Large intestine (tissue), 3 donors: ENCODE measurements at regions not wholly inside any gene's neighbourhood (a gene's known extent, or its start where the extent isn't known, plus 50 kb on each side); places are given as distances from the start of the nearest gene placed in this dataset.

Experiments used
- DNase-seq, 2 donors: peaks; one replicate each; pipeline versions ENCODE4 v3.0.0 to v3.0.0-alpha.2; 2013
- H3K27ac ChIP-seq: one replicate; pipeline ENCODE4 v1.5.1; 2013; ENCODE audit warnings: low read length
- H3K27me3 ChIP-seq: 2 replicates; pipeline ENCODE4 v1.6.1; 2013; ENCODE audit warnings: low read length; ENCODE audit not compliant: control insufficient read depth, insufficient read depth
- H3K36me3 ChIP-seq: 2 replicates; pipeline ENCODE4 v1.6.1; 2013; ENCODE audit warnings: low read length; ENCODE audit not compliant: control insufficient read depth, insufficient read depth
- H3K4me1 ChIP-seq: one replicate; pipeline ENCODE4 v1.6.1; 2013; ENCODE audit warnings: low read length; ENCODE audit not compliant: control insufficient read depth, insufficient read depth
- H3K4me3 ChIP-seq: one replicate; pipeline ENCODE4 v1.5.1; 2013; ENCODE audit warnings: low read length
- H3K9me3 ChIP-seq: one replicate; pipeline ENCODE4 v1.6.1; 2013; ENCODE audit warnings: mild to moderate bottlenecking, low read depth, low read length, moderate library complexity; ENCODE audit not compliant: control insufficient read depth
- WGBS: methylation state at CpG from one replicate; pipeline ENCODE4 v1.1.5; 2013; ENCODE audit warnings: low lambda C conversion rate; ENCODE audit not compliant: insufficient coverage; 5-methylcytosine and 5-hydroxymethylcytosine counted together

DNA sequence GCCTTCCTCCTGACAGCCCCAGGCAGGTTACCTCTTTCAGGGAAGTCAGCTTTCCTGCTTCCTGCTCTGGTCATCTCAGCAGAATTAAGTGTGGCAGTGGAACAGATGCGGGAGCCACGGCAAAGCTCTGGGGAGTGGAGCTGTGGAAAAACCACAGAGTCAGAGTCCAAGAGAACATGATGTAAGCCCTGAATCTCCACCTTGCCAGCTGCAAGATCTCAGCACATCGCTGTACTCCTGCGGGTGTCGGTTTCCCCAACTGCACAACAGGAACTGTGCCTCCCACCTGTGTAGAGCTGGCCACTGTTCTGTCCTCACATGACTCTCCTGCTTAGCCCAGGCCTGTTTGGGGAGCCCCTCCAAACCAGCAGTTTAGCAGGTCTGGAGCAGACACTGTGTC lies 123.7 kb downstream of the MATN1 start:
- no peaks in the 10 kb centered on the region for H3K9me3 ChIP-seq
- H3K4me3 ChIP-seq: no peak overlapping the region
- peaks cover 7% of the 10 kb centered on the region for H3K27me3 ChIP-seq
- WGBS: no CpG with 5 or more reads among the region's 5 CpGs
- no peak overlapping the region for H3K27ac ChIP-seq
- DNase-seq: no peak
- H3K4me1 ChIP-seq: no peaks in the 10 kb centered on the region
- no peaks in the 10 kb centered on the region for H3K36me3 ChIP-seq

GRCh38 chr1:30598571-30599114 lies 124.7 kb downstream of the MATN1 start:
- no peaks in the 10 kb centered on the region for H3K36me3 ChIP-seq
- H3K4me1 ChIP-seq: no peaks in the 10 kb centered on the region
- WGBS: no CpG with 5 or more reads among the region's 4 CpGs
- peaks cover 7% of the 10 kb centered on the region for H3K27me3 ChIP-seq
- no peak for DNase-seq
- no peak overlapping the region for H3K4me3 ChIP-seq
- no peak overlapping the region for H3K27ac ChIP-seq
- H3K9me3 ChIP-seq: no peaks in the 10 kb centered on the region

DNA sequence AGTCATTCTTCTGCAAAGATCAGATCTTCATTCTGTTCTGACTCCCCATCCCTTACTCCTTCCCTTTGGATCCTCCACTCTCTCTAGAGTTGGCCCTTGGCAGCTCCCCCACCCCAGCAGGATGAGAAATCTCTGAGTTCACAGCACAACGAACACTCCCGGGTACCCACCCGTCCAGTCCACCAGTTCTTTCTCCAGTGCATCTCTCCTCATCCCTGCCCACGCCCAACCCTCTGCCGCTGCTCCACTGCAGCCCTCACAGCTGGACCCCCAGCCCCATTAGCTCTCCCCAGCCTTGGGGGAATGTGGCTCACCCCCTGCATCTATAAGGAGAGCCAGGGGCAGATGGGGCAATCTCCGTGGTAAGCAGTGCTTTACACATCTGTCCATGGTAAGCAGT lies 125.7 kb downstream of the MATN1 start:
- no peaks in the 10 kb centered on the region for H3K4me1 ChIP-seq
- H3K27ac ChIP-seq: no peak overlapping the region
- no peak for DNase-seq
- no peaks in the 10 kb centered on the region for H3K9me3 ChIP-seq
- no CpG with 5 or more reads among the region's 6 CpGs for WGBS
- H3K4me3 ChIP-seq: no peak overlapping the region
- peaks cover 7% of the 10 kb centered on the region for H3K27me3 ChIP-seq
- H3K36me3 ChIP-seq: no peaks in the 10 kb centered on the region

- H3K36me3 ChIP-seq: no peaks in the 10 kb centered on the region
- no peaks in the 10 kb centered on the region for H3K9me3 ChIP-seq
- H3K27me3 ChIP-seq: peaks cover 7% of the 10 kb centered on the region
- H3K4me3 ChIP-seq: no peak overlapping the region
- H3K27ac ChIP-seq: no peak overlapping the region
- H3K4me1 ChIP-seq: no peaks in the 10 kb centered on the region
- WGBS: no CpG with 5 or more reads among the region's 6 CpGs
- no peak for DNase-seq
Measured at GRCh38 chr1:30596891-30597290, 126.5 kb downstream of the MATN1 start.

DNA sequence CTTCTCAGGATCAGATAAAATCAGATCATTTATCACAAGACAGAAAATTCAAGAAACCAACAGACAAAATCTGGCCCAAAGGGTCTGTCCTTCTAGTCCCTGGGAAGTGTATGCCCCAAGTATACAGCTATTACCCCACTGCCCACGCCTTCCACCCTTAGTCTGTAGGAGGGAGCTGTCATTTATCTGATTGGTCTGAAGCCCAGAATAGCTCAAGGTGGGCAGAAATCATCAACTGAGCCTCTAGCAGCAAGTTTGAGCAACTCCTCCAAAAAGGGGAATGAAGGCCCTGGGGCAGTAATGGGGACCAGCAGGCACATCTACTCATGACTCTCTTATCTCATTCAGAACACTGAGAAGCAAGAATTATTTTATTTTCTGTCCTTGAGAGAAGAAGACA lies 126.9 kb downstream of the MATN1 start:
- Histone ChIP-seq H3K4me1 (no peaks in the 10 kb centered on the region), H3K27ac (no peak overlapping the region), H3K27me3 (peaks cover 7% of the 10 kb centered on the region), H3K4me3 (no peak overlapping the region), H3K9me3 (no peaks in the 10 kb centered on the region), H3K36me3 (no peaks in the 10 kb centered on the region)
- DNase-seq: no peak
- no CpG with 5 or more reads among the region's 1 CpG for WGBS

GRCh38 chr1:30589083-30589482 lies 134.3 kb downstream of the MATN1 start:
- H3K4me1 ChIP-seq: no peaks in the 10 kb centered on the region
- no peak overlapping the region for H3K4me3 ChIP-seq
- no peak overlapping the region for H3K27ac ChIP-seq
- no peaks in the 10 kb centered on the region for H3K9me3 ChIP-seq
- H3K27me3 ChIP-seq: no peaks in the 10 kb centered on the region
- no peaks in the 10 kb centered on the region for H3K36me3 ChIP-seq
- WGBS: no CpG with 5 or more reads among the region's 5 CpGs
- DNase-seq: no peak

GRCh38 chr1:30588311-30589073 lies 134.9 kb downstream of the MATN1 start:
- no peaks in the 10 kb centered on the region for H3K36me3 ChIP-seq
- no peak overlapping the region for H3K4me3 ChIP-seq
- no peak overlapping the region for H3K27ac ChIP-seq
- H3K9me3 ChIP-seq: no peaks in the 10 kb centered on the region
- no CpG with 5 or more reads among the region's 10 CpGs for WGBS
- H3K4me1 ChIP-seq: no peaks in the 10 kb centered on the region
- DNase-seq: no peak
- H3K27me3 ChIP-seq: no peaks in the 10 kb centered on the region

DNA sequence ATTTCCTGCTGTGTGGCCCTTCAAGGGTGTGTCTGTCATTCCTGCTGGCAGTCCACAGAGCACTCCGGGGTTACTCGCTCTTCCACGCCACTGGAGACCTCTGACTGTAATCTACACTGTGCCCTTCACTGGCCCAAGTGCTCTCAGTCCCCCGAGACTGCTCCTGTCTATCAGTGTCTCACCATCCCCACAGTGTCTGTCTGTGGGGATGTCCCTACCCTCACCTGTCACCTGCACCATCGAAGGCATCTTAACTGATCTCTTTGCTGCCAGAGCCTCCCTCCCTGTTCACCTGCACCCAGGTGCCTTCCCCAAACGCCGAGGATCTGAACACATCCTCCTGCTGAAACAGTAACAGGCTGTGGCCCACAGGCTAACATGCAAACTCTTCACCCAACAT lies 136.7 kb downstream of the MATN1 start:
- H3K4me1 ChIP-seq: no peaks in the 10 kb centered on the region
- no CpG with 5 or more reads among the region's 7 CpGs for WGBS
- no peaks in the 10 kb centered on the region for H3K36me3 ChIP-seq
- no peak overlapping the region for H3K27ac ChIP-seq
- no peak for DNase-seq
- no peak overlapping the region for H3K4me3 ChIP-seq
- H3K9me3 ChIP-seq: no peaks in the 10 kb centered on the region
- H3K27me3 ChIP-seq: no peaks in the 10 kb centered on the region

DNA sequence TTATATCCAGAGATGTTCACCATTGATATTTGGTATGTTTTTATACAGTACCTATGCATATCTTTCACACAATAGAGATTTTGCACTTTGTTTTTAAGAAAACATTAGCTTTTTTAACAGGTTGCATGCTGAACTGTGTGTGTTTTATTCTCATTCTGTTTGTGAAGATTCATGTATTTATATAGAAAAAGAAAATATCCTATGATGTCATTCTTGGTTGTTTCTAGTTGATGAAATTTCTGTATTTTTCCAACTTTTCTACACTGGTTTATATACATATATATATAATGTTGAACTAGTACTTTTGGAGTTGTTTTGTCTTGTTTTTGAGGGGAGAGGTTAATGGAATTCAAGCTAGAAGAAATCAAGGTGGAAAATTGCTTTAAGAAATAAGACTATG lies 143.8 kb downstream of the MATN1 start:
- H3K4me3 ChIP-seq: no peak overlapping the region
- no peaks in the 10 kb centered on the region for H3K4me1 ChIP-seq
- no peaks in the 10 kb centered on the region for H3K36me3 ChIP-seq
- H3K27me3 ChIP-seq: no peaks in the 10 kb centered on the region
- no peak for DNase-seq
- no peak overlapping the region for H3K27ac ChIP-seq
- no peaks in the 10 kb centered on the region for H3K9me3 ChIP-seq

DNA sequence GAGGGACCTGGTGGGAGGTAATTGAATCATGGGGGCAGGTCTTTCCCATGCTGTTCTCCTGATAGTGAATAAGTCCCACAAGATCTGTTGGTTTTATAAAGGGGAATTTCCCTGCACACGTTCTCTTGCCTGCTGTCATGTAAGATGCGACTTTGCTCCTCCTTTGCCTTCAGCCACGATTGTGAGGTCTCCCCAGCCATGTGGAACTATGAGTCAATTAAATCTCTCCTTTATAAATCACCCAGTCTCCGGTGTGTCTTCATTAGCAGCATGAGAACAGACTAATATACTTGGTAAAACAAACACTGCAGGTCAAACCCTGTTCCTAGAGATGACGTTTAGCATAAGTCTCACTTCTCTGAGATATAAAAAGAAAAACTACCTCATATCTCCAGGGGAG lies 148.3 kb downstream of the MATN1 start:
- no peaks in the 10 kb centered on the region for H3K36me3 ChIP-seq
- H3K9me3 ChIP-seq: no peaks in the 10 kb centered on the region
- DNase-seq: no peak
- no CpG with 5 or more reads among the region's 5 CpGs for WGBS
- no peak overlapping the region for H3K4me3 ChIP-seq
- no peak overlapping the region for H3K27ac ChIP-seq
- H3K27me3 ChIP-seq: no peaks in the 10 kb centered on the region
- no peaks in the 10 kb centered on the region for H3K4me1 ChIP-seq

DNA sequence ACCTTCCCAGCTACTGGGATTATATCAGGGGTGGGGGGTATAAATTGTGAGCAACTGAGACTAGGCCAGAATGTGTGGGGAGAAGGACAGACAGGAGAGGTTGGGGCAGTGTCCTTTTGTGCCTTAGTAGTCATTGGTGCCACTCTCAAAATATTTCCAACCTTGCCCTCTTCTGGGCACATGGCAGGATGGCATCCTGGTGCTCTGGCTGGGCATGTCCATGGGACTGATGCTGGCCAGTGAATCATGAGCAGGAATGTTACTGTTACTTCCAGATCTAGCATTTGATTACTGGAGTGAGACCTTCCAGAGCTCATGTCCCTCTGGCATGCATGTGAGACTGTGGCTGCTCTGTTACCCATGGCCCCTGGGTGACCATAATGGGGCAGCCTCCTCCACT lies 151.2 kb downstream of the MATN1 start:
- Histone ChIP-seq H3K27ac (no peak overlapping the region), H3K4me3 (no peak overlapping the region), H3K4me1 (no peaks in the 10 kb centered on the region), H3K27me3 (no peaks in the 10 kb centered on the region), H3K36me3 (no peaks in the 10 kb centered on the region), H3K9me3 (no peaks in the 10 kb centered on the region)
- DNase-seq: no peak
